Skin epidermis (tissue), 12 donors: ENCODE measurements at regions not wholly inside any gene's neighbourhood (a gene's known extent, or its start where the extent isn't known, plus 50 kb on each side); places are given as distances from the start of the nearest gene placed in this dataset.

Experiments
- H3K27ac ChIP-seq, 21 experiments: fragments of 200-600 bp; sonication (generic) in 11 of 21; one replicate each; pipeline ENCODE4 v1.5.0; 2020; ENCODE audit warnings: mild to moderate bottlenecking in 3 of 21, inconsistent platforms in 2 of 21, moderate library complexity in 2 of 21
- H3K4me3 ChIP-seq, 7 experiments: fragments of 200-600 bp; sonication (generic) in 2 of 7; one replicate each; pipeline ENCODE4 v1.5.0; 2020; ENCODE audit warnings: inconsistent platforms in 2 of 7, mild to moderate bottlenecking in 2 of 7, moderate library complexity in 1 of 7

DNA sequence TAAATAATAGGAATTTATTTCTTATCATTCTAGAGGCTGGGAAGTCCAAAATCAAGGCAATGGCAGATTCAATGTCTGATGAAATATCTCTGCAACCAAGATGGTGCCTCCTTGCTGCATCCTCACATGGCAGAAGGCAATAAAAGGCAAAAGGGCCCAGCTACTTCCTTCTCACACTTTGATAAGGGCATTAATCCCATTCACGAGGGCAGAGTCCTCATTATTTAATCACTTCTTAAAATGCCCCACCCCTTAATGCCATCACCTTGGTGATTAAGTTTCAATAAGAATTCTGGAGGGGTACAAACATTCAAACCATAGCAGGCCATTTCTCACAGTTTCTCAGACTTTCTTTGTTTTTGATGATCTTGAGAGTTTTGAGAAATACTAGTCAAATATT, 145.8 kb upstream of the TSHZ2 start:
- no peak overlapping the region for H3K27ac ChIP-seq
- no peak overlapping the region for H3K4me3 ChIP-seq

DNA sequence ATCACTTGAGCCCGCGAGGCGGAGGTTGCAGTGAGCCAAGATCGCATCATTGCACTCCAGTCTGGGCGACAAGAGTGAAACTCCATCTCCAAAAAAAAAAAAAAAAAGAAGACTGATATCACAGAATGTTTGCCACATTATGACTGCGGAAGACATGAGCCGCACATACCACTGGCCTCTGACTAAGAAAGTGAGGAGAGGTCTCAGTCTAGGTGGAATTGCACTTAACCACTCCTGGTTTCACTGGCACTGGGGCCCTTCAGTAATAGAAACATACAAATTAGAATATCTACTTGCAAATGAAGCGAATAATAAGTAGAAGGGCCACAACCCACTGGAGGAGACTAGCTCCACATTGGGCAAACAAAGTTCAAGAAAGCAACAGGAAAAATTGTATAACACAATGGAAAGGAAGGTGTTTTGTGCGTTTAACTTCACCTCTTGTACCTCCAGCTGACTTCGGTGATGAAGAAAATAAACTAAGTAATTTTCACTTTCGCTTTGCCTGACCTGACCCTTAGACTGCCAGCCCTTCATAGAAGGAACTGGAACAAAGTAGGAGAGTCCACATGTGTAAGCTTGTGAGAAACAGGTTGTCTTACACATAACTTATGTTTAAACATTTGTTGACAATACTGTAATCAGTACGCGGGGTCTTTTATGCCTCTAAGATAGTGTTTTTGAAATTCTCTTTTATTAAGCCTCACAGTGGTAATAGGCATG, 147.5 kb upstream of the TSHZ2 start:
- no peak overlapping the region for H3K27ac ChIP-seq
- no peak overlapping the region for H3K4me3 ChIP-seq

DNA sequence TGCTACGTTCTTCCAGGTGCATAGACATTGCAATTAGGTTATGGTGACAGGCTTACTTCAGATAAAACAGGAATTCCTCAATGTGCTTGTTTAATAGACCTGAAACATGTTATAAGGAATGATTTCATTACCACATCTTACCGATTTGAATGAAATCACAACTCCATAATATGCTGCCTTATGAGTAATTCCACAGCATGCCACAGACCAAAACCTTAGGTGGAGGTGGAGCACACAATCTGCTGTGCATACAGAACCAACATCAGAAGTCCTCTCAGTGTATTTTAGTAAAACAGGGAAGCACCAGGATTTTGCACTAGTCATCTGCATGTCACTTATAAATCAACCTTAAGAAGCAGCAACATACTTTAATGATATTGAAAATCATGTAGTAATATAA, 148.9 kb upstream of the TSHZ2 start:
- no peak overlapping the region for H3K4me3 ChIP-seq
- no peak overlapping the region for H3K27ac ChIP-seq

DNA sequence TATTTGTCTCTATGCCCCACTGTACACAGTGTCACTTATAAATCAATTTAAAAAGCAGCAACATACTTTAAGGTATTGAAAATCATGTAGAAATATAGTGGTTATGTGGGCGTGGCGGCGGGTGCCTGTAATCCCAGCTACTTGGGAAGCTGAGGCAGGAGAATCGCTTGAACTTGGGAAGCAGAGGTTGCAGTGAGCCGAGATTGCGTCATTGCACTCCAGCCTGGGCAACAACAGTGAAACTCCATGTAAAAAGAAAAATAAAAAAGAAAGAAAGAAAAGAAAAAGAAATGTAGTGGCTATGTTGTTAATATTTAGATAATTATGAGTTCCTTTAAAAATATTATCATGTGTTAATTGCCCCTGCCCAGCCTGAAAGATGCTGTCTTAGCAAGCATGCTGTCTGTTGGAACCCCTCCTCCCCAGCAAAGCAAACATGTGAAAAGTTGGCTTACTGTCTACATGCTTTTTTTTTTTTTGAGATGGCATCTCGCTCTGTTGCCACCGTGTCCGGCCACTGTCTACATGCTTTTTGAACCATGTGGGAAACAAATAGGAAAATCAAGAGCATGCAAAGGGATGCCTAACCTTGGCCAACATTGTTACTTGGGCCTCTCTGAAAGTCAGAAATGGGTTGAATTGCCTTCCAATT, 151.4 kb upstream of the TSHZ2 start:
- H3K27ac ChIP-seq = no peak overlapping the region

DNA sequence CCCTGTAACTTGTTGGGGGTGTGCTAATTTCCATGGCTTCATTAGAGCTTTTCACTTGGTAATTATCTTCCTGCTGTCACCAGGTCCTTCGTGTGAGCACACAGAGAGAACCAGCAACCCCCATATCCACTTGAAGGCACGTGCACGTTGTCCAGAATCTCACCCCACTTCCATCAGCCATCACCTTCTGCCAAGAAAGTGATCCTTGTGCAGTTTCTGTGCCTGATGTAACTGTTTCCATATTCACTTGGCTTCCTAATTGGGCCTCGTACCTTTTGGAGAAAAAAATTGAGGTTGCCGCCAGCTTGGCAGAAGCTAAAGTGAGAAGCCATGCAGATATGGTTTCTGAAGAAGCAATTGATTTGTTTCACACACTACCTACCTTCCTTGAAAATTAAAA, 153.7 kb upstream of the TSHZ2 start:
- Histone ChIP-seq H3K27ac (no peak overlapping the region), H3K4me3 (no peak overlapping the region)

More for the DNA sequence above, 151.4 kb upstream of the TSHZ2 start:
- H3K4me3 ChIP-seq = no peak overlapping the region

DNA sequence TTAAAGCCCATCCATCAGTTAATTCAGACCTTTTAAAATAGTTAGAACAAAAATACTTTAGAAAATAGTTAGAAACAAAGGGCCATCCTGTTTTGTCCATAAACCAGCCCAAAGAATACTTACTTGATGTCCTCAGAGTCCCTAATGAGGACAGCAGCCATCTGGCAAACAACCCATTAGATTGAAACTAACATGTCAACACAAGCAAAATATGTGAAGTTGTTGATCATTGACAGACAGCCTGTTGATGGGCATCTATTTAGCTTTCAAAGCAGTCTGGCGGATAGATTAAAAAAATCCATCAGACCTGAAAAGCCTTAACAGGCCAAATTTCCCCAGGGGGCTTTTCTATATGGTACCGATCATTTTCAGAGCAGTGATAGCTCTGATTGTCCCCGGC, 154.2 kb upstream of the TSHZ2 start:
- no peak overlapping the region for H3K27ac ChIP-seq

DNA sequence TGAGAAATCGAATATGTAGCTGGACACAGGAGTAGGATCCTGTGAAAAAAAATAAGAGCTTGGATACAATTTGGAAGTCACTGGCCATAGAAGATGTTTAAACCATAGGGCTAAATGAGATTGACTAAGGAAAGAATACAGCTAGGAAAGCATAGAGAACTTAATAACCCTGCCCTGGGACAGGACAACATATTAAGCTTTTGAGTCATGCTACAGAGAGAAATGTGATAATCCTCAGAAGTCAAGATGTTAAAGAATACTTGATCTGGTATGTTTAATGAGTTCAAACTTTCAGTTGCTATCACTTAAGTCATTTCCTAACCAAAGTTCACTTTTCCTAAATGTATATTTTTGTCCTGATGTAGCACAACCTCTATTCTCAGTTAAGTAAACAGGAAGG, 154.6 kb upstream of the TSHZ2 start:
- H3K4me3 ChIP-seq = no peak overlapping the region
- H3K27ac ChIP-seq = no peak overlapping the region

More for the DNA sequence above, 154.2 kb upstream of the TSHZ2 start:
- no peak overlapping the region for H3K4me3 ChIP-seq

DNA sequence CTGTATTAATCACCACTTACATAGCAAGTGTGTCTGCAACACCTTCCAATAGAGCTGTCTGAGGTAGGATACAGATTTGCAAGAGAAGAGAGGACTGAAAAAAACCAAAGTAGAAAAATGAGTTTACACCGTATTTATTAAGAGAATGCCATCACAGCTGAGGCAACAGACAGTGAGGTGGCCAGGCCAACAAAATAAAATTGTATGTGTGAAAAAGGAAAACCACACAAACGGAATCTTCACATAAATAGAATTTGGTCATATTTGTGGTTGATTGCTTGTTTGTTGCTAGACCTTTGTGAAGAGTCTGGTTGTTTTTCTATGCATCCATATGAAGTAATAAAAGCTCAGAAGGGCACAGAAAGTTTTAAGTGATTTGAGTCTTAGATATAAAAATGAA, 157.8 kb upstream of the TSHZ2 start:
- Histone ChIP-seq H3K4me3 (no peak overlapping the region), H3K27ac (no peak overlapping the region)

DNA sequence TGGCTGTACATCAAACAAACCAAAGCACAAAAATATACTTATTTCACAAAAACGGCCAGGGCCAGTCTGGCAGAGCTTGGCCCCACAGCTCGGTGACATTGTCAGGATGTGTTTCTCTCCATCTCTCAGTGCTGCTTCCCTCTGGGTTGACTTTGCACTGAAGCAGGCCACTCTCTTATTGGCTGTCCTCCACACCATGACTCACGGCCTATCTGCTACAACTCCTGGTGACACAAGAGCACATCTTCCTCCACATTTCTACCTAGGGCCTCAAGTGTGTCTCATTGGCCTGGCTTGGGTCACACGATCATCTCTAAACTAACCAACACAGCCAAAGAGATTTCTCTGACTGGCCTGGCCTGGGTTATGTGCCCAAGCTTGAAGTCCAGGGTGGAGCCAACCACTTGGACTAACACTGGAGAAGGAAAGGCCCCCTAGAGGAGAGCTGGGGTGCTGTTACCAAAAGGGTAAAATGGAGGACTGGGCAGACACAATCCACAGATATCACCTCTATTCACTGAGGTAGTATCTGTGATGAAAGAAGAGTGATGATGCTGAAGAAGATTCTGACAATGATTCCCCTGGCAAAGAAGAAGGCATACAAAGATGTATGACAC, 159.8 kb upstream of the TSHZ2 start:
- no peak overlapping the region for H3K4me3 ChIP-seq
- no peak overlapping the region for H3K27ac ChIP-seq

DNA sequence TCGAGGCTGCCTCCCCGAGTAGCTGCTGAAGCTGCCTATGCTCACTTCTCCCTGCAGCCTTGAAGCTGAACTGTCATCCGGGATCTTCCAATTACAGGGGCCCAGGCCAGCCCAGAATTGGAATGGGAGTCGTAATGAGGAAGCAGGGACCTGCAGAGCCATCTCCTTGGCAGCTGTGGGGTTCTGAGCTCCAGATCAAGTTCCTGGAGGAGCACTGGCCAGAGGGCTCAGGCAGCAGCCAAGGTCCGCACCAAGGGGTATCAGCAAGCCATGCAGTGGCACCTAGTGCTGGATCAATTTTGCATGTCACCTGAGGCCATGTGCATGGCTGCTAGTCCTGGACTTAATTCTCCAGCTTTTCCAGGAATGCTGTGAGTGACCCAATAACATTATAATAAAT, 163.2 kb upstream of the TSHZ2 start:
- Histone ChIP-seq H3K4me3 (no peak overlapping the region), H3K27ac (no peak overlapping the region)

DNA sequence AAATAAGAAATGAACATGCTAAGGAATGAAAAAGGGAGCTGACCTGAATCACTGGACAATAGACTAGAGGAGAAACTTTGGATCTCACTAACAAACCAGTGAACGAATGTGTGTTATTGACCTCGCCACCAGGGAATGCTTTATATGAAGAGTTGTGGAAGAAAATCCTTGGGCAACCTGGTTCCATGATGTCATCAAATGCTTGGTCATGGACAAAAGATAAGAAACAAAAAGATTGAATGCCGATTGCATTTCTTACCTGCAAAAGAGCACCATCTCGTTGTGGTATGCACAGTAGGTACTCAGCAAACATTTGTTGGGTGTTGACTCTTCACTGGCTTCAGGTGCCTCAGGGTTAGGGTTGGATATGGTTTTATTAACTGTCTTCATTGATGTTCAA, 165.2 kb upstream of the TSHZ2 start:
- Histone ChIP-seq H3K4me3 (no peak overlapping the region), H3K27ac (no peak overlapping the region)

DNA sequence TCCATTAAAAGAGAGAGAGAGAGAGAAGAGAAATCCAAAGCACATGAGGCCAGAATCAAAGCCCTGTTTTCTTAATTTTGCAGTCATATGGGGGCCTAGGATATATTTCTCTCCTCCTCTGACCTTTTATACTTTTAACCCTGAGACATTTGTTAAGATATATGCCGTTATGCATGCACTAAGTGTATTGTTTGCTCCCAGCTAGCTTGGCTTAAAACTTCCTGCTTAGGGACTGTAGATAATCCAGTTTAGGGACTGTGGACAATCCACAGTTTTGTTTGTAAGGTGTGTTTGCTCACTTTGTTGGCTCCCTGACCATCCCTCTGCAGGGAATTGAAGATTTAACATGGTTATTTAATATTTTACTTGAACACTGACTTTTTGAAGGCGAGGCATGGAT, 166.3 kb upstream of the TSHZ2 start:
- Histone ChIP-seq H3K4me3 (no peak overlapping the region), H3K27ac (no peak overlapping the region)

DNA sequence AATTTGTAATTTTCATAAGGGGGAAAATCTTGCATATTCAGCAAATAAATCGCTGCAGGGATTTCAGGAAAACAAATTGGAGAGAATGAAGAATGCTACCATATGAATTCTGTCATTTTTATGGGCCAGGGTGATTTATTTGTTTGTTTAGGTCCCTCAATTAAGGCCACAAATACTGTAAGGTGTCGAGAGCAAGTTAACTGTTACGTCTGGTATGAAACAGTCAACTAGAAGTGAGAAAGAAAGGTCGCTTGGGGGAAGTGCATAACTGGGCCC, 166.9 kb upstream of the TSHZ2 start:
- no peak overlapping the region for H3K27ac ChIP-seq
- no peak overlapping the region for H3K4me3 ChIP-seq

DNA sequence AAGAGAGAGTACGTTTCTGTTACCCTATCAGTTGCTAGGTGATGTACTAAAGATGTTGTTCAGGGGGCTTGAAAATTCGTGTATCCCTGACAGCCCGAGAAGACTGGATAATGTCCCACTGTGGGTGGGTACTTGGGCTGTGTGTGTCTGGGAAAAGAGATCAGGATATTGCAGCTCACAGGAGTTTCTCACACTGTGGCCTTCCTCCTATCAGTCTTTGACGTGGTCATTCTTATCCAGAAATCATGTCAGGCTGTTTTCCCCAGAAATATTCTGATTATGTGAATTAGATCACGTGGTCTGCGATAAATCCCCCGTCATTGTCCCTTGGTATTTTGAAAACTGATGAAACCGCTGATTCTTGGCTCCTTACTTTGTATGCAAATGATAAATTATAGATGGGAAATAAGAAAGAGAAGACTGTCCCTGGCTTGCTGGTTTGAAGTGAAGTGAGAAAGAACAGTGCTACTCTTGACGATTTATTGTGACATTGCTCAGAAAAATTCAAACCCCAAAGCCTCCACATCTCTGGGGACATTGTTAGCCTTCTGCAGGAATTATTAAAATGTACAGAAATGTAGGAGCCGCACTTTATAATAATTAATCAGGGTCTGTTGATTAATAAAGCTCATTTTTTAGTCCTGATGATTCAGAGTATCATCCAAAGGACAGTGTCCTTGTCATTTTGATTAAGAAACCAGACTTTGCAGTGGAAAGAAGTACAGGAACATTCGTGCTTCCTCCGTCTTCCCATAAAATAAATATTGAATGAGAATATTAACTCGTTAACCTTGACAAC, 167.5 kb upstream of the TSHZ2 start:
- Histone ChIP-seq H3K4me3 (no peak overlapping the region), H3K27ac (no peak overlapping the region)

DNA sequence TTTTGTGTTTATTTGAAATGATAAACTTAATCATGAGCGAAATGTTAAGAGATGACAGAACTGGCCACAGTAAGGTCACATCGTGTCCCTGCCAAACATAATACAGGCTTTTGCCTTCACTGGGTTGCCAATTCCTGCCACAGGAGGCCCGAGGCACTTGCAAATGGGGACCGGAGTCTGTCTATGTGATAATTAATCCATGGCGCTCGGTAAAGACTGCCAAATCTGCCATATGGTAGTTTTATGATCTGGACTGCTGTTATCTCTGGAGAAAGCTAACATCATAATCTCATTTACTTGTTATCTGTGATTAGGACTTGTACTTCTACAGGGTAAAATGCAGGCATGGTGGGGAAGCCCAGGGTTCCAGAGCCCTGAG, 170.5 kb upstream of the TSHZ2 start:
- H3K27ac ChIP-seq = no peak overlapping the region
- no peak overlapping the region for H3K4me3 ChIP-seq

DNA sequence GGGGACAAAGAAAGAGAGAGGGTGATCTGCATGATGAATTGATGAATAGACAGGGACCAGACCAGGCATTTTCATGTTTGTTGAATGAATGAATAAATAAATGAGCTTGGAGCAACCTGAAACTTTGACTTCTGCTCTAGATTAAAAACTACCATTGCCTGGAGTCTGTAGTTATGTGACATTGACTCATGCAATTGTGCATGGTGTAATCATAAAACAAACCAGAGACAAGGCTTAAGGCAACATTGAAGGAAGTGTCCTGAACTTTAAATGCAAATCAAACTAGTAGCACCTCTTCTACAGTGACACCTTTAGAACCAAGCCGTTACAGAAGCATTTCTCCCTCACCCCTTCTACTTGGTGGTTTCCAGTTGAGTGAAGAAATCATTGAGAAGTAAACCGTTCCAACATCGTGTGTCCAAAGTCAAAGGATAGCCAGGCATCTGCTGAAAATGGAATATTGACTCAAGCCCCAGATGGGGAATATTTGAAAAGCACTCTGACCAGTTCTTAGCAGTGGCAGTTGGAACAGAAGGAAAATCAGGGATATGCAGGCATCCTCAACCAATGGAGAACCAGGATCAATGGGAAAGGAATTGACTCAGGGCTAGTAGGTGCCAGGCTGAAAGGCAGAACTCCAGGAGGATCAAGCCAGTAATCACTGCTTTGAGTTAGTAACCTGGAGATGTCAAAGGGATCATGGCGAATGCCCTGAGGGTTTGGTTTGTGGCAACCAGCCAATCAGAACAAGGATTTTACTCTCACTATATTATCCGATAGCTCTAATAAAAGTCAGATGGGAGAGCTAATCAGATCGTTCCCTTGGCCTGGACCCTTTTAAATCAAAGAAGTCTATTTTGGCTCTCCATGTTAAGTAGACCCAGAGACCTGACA, 171.2 kb upstream of the TSHZ2 start:
- no peak overlapping the region for H3K27ac ChIP-seq

DNA sequence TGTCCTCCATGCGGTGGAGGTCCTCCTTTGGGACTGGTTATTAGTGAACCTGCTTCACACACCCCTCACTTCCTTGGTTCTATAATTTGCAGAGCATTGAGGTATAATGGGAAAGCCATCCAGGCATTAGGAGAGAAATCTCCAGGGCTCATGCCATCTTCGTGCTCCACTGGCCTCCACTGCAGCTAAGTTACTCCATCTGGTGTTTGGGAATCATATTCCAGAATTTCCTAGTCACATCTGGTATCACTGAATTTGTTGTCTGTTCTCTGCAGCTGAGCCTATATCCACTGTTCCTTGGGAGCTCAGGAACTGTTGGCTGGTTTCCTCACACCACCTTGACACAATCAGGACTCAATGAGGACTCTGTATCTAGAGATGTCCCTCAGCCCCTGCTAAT, 173.0 kb upstream of the TSHZ2 start:
- Histone ChIP-seq H3K27ac (no peak overlapping the region), H3K4me3 (no peak overlapping the region)

More for the DNA sequence above, 171.2 kb upstream of the TSHZ2 start:
- no peak overlapping the region for H3K4me3 ChIP-seq

DNA sequence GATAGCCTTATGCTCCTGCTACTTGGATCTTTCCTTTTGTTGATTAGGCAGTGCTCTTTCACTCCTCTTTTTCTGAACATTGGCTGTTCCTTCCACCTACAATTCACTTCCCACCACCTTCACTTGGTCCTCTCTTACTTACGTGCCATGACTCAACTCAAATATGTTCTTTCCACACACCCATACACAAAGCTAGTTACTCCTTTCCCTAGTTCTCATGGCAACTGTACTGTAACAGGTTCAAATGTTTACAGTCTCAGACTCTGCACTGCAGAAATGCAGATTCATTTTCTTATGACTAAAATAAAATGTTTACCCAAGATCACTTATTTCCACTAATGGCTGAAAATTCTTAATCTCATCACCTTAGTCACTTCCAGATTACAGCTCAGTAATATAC, 174.0 kb upstream of the TSHZ2 start:
- no peak overlapping the region for H3K4me3 ChIP-seq
- no peak overlapping the region for H3K27ac ChIP-seq

DNA sequence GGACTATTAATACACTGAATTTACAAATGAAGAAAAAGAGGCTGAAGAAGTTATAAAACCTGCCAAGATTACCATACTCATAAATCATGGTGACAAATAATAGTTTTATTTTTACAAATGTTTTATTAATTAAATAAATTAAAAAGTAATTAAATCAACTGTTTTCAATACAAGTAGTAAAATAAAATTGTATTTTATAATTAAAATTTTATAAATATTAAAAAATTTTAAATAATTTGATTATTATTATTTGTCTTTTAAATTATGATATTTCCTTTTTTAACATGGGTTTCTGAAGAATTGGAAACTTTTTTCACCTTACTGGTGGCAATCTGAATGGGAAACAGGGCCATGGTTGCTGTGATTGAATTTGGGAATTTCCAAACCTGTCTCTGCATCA, 177.3 kb upstream of the TSHZ2 start:
- Histone ChIP-seq H3K27ac (no peak overlapping the region), H3K4me3 (no peak overlapping the region)
